BJ (cell line): ENCODE measurements at regions not wholly inside any gene's neighbourhood (a gene's known extent, or its start where the extent isn't known, plus 50 kb on each side); places are given as distances from the start of the nearest gene placed in this dataset.

Experiments
- CTCF ChIA-PET: fragments of 350-600 bp; formaldehyde crosslinking; extraction: SDS; loops from one replicate; lab custom pipeline; 2021; ENCODE audit warnings: antibody characterized with exemption, inconsistent platforms; lab: Yijun Ruan, JAX
- POLR2A ChIA-PET: fragments of 300-600 bp; sonication (Branson Sonifier 250); formaldehyde crosslinking; extraction: SDS; loops from one replicate; lab custom pipeline; 2021; ENCODE audit warnings: antibody characterized with exemption; lab: Charles Lee
- DNase-seq: peaks from one replicate; pipeline ENCODE4 v3.0.0-alpha.2; 2011; ENCODE audit warnings: low read depth
- H3K27me3 ChIP-seq: 2 replicates; pipeline ENCODE4 v1.6.0; 2011; ENCODE audit warnings: low read length; ENCODE audit not compliant: control insufficient read depth, insufficient read depth
- H3K36me3 ChIP-seq: 2 replicates; pipeline ENCODE4 v1.5.1; 2011; ENCODE audit warnings: low read length; ENCODE audit not compliant: control insufficient read depth, insufficient read depth
- H3K4me3 ChIP-seq: 2 replicates; pipeline ENCODE4 v1.5.1; 2011; ENCODE audit warnings: low read depth, mild to moderate bottlenecking, control low read depth, low read length
- CTCF ChIP-seq: IDR thresholded peaks from 2 replicates; pipeline ENCODE4 v1.5.1; 2011; ENCODE audit warnings: low read depth, mild to moderate bottlenecking, control low read depth, inconsistent platforms, low read length, moderate library complexity; ENCODE audit not compliant: insufficient read depth

DNA sequence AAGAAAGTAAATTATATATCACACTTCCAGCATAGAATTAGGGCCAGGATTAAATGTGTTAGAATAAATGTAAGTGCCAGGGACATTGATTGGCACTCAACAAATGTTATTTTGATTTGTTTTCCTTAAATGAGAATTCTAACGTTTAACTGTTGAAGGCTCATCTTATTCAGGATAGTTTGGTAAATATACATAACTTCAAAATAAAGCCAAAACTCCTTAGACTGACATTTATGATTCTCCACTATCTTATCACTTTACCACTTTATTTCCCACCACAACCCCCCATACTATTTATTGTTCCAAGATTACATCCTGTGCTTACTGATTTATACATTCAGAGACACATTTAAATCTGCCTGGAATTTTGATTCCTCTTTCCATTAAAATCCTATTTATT lies 769.5 kb upstream of the CDH2 start:
- ChIA-PET CTCF (no interaction called here), POLR2A (no interaction called here)
- H3K27me3 ChIP-seq, result no peaks in the 10 kb centered on the region
- DNase-seq, result no peak
- TF ChIP-seq CTCF, result no peak
- no peaks in the 10 kb centered on the region for H3K36me3 ChIP-seq
- no peak overlapping the region for H3K4me3 ChIP-seq

GRCh38 chr18:28922936-28923335 lies 746.0 kb upstream of the CDH2 start:
- no peak for DNase-seq
- H3K27me3 ChIP-seq, result no peaks in the 10 kb centered on the region
- H3K4me3 ChIP-seq, result no peak overlapping the region
- TF ChIP-seq CTCF, result no peak
- ChIA-PET CTCF (interaction anchor here (0.5 to 1.3 kb wide), 2 partner anchors 10 to 29 kb away, joined by 3 to 4 read pairs; no protein-coding TSS in a partner anchor), POLR2A (no interaction called here)
- no peaks in the 10 kb centered on the region for H3K36me3 ChIP-seq

- POLR2A ChIA-PET, result no interaction called here
- H3K36me3 ChIP-seq, result no peaks in the 10 kb centered on the region
- DNase-seq, result no peak
- no peaks in the 10 kb centered on the region for H3K27me3 ChIP-seq
- CTCF ChIA-PET, result no interaction called here
- TF ChIP-seq CTCF, result no peak
- no peak overlapping the region for H3K4me3 ChIP-seq
These were observed 739.5 kb upstream of the CDH2 start for GRCh38 chr18:28916456-28916855.

- ChIA-PET POLR2A (no interaction called here), CTCF (no interaction called here)
These were observed 728.6 kb upstream of the CDH2 start for GRCh38 chr18:28905509-28905908.

DNA sequence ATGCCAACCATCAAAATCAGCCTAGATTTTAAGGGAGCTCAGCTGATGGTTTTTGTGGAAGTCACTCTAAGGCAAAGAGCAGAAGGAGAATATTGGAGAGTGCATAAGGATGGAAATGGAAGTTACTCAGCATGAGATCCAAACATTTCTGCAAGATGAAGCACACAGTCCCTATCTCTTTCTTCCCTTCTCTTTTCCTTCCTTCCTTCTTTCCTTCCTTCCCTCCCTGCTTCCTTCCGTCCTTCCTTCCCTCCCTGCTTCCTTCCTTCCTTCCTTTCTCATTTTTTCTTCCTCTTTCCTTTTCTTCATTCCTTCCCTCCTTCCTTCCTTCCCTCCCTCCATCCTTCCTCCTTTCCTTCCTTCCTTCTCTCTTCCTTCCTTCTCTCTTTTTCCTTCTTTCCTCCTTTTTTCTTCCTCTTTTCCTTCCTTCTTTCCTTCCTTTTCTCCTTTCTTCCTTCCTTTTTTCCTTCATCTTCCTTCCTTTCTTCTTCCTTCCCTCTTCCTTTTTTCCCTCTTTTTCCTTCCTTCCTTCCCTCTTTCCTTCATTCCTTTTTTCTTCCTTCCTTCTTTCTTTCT lies 727.9 kb upstream of the CDH2 start:
- Histone ChIP-seq H3K36me3 (no peaks in the 10 kb centered on the region; the same call in 1 of the 2 replicates), H3K4me3 (no peak overlapping the region), H3K27me3 (no peaks in the 10 kb centered on the region)
- ChIA-PET POLR2A (no interaction called here), CTCF (no interaction called here)
- TF ChIP-seq CTCF, result no peak
- no peak for DNase-seq

More at GRCh38 chr18:28905509-28905908, 728.6 kb upstream of the CDH2 start:
- DNase-seq, result no peak
- TF ChIP-seq CTCF, result no peak
- no peaks in the 10 kb centered on the region for H3K27me3 ChIP-seq
- no peak overlapping the region for H3K4me3 ChIP-seq
- no peaks in the 10 kb centered on the region; the same call in 1 of the 2 replicates for H3K36me3 ChIP-seq
